GM18519 (cell line): ENCODE measurements at regions not wholly inside any gene's neighbourhood (a gene's known extent, or its start where the extent isn't known, plus 50 kb on each side); places are given as distances from the start of the nearest gene placed in this dataset.
"Not testable (repeated sequence)": the region's sequence is repeated elsewhere in the genome, so short reads cannot be mapped to it uniquely, and the experiment has no call there.

Experiments used
- ATAC-seq: cut with Tn5 transposase; IDR thresholded peaks from one replicate; pipeline ENCODE4 v1.9.1; 2021; ENCODE audit warnings: mild to moderate bottlenecking, moderate library complexity; ENCODE audit not compliant: unreplicated experiment, low FRiP score

DNA sequence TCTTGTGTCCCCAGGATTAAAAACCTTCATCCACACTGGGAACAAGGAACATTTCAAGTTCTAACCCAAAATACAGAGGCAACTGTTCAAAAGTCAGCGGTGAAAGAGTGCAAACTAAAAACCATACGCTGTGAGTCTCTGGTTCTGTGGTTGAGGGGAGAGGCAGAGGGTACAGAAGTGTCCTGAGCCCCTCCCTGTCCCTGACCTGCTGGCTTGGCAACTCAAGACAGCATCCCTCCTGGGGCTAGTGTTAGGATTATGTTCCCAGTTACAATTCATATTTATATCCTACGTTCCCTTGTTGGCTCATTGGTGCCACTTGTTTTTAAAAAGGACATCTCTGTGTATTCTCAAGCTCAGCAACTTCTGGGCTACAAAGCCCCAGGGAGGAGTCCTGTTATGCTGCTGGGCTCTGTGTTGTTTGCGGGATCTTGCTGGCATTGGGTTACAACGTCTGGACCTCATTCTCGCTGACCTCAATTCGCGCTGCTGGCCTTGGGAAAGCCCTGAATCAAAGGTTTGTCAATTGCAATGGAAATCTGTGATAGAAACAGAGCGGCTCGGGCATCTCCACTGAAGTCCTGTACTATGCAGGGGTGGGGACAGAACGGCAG is 420.8 kb downstream of the FUT8 start:
- no peak for ATAC-seq

DNA sequence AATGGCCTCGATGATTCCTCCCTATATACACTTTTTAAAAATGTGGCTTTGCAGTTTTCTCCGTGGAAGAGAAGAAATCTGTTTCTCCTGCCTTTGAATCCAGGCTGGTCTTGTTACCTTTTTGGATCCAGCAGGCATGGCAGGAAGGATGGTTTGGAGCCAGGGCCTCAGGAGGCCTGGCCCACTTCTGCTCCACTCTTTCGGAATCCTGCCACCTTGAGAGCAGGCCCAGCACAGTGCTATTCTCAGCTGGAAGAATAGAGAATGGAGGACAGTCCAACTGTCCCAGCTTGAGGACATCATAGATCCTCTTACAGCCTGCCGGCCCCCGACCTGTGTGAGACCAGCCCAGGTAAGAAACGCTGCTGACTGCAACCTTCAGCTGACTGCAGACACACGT is 421.5 kb downstream of the FUT8 start:
- ATAC-seq: no peak

DNA sequence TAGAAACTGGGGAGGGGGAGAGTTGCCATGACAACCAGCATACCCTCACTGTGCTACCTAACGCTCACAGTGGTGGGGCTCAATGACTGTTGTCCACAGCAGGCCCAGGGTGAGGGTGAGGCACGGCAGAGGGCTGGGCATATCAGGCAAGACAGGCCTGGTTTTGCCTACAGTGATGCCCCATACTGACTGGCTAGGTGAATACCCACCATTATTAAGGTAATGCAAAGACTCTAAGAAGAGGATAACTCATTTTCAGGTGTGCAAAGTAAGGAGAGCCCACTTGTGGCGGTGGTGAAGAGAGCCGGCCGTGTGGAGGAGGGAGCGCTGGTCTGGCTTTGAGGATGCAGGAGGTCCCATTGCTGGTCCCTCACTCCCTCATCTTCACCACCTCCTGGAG is 422.3 kb downstream of the FUT8 start:
- no peak for ATAC-seq

DNA sequence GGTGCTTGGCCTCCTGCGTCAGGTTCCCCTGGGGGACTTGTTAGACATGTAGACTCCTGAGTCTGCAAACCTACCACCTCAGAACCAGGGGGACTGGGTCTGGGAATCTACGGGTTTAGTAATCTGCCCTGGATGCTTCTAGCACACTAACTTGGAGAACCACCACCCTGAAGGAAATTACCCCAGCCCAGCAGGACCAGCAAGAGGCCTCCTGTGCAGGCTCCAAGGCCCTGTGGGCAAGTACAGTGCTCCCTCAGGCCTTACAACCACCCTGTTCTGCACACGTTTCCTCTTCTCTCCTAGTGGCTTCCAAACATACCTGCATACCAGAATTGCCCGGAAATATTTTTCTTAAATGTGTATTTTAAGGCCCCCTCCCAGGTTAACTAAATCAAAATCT is 423.0 kb downstream of the FUT8 start:
- ATAC-seq: no peak

DNA sequence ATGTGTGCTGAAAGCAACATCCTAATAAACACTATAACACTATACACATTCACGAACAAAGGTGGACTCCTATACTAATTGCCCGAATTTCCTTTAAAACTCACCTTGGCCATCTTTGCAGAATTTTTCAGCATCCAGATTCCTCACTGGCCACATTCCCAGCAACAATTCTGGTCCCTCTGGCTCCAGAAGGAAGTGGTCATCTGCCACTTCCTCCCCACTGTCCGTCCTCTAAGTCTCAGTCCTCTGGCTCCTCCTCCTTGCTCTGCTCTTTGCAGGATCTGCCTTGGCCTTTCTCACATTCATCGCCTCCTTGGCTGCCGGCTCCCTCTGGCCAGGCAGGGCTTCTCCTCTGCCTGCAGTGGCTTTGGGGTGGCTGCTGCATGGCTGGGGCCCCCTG is 426.0 kb downstream of the FUT8 start:
- ATAC-seq: no peak

DNA sequence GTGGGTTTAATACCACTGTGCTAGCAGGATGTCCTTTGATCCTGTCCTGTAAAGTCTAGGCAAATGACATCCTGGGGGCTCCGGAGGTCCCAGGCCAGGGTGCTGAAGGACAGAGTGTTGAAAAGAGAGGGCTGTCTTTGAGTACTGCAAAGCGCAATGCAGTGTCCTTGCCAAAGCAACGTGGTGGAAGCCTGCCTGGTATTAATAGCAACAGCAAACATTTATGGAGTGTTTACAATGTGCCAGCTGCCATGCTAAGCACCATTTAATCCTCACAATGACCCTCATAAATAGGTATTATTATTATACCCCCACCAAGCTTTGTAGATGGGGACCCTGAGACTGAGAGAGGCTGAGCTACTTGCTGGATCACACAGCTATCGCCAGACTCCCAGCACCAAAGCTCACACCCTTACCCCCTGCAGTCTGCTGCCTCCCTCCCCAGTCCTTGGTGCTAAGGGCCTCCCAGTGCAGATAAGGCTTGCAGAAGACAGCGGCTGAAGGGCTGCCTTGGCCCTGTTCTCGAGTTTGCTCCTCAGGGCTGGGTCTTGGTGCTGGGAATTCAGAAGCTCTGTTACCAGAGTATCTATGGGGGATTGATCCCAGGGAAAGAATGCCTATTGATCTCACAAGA is 427.7 kb downstream of the FUT8 start:
- ATAC-seq: no peak

DNA sequence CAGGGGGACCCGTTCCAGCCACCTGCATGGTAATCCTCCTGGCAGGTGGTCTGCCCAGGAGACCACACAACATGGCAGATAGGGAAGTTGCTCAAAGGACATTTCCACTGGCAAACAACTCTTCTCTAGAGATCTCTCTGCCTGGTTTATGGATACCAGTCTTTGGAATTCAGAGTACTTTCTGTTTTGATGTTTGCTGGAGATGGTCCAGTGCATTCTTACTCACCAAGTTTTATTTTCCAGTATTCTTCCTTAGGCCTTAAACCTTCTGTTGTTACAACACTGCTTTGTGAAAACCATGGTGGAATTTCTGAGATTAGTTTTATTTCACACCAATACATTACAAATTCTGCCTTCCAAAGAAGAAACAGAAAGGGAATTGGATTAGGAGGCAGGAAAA is 428.3 kb downstream of the FUT8 start:
- no peak for ATAC-seq

DNA sequence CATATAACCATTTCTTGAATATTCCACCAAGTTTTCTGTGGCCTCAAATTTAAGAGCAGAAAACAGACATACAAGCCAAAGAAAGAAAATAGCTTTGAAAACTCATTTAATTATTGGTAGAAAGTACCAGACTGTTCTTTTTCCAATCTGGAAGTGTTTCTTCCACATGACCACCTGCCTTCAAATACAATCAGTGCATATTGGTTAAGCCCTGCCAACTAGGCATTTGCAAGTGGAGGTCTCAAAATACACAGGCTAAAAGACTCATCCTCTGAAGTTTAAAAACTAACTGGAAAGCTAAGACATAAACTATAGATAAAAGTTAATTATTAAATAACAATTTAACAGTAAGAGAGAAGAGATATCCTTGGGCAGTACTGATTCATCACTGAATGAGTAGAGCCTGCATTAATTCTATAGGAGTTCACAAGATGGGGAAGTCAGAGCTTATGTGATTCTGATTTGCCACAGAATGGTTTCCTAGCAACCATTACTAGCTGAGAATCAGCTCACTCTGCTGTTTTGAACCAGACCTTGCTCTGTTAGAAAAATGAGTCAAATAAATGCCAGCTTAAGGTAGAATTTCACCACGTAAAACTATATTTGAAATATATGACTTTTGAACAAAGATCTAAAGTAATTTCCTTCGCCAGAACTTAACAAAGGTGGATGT is 433.8 kb downstream of the FUT8 start:
- no peak for ATAC-seq

DNA sequence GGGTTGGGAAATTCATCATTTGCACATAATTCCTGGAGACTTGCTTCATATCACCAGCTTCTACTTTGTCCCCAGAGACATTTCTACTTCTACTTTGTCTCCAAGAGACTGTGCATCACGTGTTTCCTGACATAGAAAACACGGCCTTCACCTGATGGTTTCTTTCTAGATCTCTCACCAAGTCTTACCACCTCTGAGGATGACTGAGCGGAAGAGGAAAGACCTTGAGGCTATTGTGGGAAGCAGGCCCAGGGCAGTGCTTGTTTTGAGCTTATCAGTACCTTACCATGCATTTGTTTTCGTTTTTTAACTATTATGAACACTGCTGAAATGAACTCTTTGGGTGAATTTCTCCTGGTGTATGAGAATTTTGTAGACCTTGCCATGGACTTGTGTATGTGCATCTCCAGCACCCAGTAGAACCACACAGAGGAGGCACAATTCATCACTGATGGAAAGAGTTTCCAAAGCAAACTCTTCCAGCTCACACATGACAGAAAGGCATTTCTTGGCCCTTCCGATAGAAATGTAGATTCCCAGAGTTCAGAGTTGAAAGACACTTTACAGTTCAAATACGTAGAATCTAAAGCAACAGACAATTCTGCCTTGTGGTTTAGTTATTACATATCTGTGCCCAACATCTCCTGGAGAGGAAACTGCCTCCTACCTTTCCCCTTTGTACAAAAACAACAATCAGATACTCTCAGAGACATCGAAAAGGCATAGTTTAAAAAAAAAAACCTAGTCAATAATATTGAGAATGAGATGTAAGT is 434.7 kb downstream of the FUT8 start:
- ATAC-seq: peak; percentile 52

DNA sequence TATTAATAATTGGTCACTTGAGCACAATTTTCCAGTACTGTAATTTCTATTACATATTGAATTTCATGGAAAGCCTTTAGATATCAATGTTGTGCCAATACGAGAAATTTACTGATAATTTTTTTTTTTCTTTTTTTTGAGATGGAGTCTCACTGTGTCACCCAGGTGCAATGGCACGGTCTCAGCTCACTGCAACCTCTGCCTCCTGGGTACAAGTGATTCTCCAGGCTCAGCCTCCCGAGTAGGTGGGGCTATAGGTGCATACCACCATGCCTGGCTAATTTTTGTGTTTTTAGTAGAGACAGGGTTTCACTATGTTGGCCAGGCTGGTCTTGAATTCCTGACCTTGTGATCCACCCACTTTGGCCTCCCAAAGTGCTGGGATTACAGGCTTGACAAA is 435.4 kb downstream of the FUT8 start:
- ATAC-seq: not testable (repeated sequence)

DNA sequence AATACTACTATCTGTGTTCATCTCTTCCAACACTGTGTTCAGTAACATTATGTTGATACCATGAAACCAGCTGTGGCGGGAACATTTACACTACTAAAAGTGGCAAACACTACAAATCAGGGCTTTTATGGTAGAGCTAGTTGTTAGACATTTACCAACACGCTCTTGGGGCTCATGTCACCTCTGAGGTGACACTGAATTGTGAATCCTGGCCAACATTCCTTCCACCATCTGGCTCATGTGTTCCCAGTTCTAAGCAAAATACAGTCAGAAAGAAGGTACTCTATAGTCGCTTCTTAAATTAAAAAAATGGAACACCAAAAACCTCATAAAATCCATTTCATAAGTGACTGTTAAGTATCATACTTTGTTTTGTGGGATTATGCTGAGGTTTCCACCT is 436.6 kb downstream of the FUT8 start:
- no peak for ATAC-seq

DNA sequence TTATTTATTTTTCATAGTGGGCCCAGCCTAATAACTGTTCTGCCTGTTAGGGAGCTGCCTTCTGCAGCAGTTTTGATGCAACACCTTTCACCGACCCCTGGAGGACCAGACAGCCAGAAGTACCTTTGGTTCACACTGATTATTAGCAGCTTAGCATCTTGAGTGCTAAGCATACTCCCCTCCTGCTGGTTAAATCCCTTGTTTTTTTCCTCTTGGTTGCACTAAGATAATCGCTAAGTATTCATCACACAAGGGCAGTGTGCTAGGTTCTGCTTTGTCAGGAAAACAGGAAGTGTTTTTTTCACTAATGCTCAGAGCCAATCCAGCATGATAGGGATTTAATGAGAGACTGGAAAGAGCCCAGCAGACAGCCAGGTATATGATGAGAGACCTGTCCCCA is 437.0 kb downstream of the FUT8 start:
- no peak for ATAC-seq

DNA sequence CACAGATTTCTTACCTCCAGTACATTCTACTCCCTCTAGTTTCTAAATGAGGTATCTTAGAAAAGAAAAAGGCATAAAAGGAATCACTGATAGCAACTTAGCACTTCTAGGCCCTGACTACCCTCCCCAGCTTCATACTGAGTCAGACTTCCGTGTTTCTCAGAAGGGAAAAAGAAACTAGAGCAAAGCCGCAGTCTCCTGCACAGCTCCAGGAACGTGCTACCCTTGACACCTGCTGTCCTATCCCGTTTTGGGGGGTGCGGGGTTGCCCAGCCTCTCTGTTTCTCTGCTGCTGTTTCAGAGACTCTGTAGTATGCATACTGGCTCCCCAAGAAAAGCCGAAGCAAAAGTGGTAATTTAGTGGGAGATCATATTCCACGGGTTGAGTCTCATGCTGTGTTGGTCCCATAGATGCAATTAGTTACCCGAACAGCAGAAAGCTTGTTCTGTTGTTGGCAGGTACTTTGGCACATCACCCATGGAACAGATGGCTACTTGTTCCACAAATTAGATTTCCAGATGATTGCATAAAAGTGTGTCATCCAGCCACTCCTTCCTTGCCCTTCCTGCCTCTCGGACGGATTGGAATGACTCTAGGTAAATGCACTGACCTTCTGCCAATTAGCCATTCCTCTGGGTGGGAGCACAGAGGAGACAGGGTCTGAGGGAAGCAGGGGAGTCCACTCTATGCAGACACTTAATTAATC is 438.1 kb downstream of the FUT8 start:
- ATAC-seq: no peak

DNA sequence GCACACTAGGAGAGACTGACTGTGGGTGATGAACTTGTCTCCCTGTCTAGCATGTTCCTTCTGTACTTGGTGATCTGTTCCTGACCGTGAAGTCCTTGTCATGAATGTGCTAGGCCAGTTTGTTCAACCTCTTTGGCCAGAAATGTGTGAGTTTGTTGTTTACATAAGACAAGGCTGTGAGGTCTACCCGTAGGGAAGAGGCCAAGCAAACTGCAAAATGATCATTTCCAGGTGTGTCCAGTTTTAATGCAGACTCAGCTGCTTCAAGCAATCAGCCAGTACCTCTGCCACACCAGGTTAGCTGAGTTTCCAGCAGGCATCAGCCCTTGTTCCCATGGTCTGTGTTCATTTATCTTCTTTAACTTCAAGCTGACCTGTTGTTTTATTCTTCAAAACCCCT is 440.2 kb downstream of the FUT8 start:
- ATAC-seq: no peak

DNA sequence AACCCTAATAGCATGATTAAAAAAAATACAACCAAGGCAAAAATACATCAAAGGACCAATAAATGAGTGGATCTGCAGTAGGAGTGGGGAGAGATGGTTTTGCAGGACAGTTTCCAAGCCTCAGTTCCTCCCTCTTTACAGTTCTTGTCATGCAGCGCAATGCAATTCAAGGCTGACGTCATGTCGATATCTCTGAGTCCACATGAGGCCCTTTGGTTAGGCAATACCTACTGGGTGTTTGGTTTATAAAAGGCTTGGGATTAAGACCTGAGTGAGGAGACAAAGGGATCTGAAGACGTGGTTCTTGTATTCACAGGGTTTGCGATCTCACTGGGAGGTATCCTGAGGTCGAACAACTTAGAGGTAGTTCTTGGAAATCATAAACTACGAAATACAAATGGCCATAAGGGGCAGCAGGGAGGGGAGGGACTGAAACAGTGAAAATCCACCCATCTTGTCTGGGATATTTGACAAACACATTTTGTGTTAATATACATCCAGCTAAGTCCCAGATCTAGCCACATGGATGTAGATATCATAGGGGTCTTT is 441.0 kb downstream of the FUT8 start:
- ATAC-seq: no peak

DNA sequence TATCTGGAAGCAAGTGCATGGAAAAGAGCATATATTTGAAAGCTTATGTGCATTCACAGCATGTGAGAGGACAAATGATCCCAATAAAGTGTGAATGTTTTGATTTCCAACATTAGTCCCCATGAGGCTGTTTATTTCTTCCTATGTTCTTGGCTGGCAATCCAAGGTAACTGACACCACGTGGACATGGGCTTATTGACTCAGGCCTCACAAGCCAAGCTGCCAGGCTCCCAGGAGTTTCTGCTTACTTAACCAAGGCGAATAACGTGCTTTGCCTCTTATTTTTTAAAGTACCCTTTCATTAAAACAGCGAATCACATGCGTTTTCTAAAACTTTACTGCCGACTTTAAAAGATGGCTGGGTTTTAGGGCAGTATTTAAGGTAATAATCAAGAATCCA is 441.7 kb downstream of the FUT8 start:
- no peak for ATAC-seq

DNA sequence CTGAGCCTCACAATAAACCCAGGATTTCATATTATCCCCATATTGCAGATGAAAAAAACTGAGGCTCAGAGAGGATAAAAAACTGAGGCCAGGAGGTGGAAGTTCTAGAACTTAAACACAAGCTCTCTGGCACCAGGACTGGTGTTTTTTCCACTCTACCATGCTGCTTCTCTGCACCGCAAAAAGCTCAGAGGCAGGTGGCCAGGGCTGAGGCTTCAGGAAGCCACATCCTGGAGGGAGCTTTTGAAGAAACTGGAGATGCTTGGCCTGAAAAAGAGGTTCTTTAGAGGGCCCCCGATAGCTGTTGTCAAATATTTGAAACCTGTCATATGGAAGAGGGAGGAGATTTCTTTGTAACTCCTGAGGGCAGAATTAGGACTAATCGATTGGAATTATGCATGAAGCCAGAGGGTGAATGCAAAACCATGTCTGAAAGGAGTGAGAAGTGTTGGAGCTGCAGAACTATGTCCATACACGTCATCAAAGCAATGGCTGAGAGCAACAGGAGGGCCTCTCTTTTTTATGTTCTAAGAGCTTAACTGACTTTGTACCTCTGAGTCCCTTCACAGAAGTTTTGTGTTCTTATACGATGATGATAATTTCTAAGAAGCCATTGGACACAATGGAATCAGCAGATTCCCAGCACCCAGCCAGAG is 448.6 kb downstream of the FUT8 start:
- ATAC-seq: no peak

DNA sequence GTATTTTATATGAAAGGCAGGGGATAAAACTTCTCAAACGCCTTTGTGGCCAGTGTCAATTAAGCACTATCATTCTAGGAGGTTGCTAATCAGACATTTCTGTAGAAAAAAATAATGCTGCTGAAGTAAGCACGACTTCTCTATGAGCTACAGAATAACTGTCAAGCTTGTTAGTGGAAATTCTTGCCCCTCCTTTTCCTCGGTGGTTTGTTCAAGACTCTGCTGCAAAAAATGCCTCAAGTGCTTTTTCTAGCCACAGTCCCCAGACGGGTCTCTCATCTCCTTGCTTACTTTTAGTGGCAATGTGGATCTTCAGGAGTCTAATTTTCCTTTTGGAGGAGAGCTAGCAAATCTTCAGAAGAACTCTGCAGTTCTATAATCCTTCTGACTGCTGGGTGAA is 452.0 kb downstream of the FUT8 start:
- ATAC-seq: no peak

DNA sequence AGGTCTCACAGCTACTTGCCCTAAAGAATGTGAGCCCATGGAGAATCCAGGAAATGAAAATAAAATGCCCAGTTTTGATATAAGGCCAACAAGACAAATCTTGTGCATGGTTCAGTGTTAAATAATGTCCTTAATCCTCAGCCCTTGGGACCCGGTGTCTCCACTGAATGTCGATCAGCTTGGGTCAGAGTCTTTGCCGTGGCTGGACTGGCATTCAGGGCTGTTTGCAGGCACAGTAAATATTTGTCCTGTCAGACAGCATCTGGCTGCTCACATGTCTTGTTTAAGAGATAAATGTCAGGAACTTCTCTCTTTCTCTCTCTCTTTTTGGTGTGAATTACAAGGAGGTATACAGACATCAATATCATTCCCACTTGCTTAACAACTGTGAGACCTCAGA is 452.5 kb downstream of the FUT8 start:
- no peak for ATAC-seq

DNA sequence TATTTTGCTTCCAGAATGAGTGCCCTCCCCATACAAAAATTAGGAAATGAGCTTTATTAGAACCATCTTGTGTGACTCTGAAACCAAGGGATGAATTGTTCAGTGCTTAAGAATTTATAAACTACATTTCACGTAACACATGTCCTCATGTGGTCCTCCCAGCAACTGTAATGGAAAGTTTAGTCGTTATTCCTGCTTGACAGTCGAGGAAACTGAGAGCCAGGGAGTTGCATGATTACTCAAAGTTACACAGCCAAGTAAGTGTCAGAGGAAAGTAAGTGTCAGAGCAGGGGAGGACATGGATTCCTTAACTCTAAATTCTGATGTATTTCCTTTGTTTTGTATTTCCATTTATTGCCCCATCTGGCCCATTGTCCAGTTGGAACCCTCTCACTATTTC is 453.9 kb downstream of the FUT8 start:
- no peak for ATAC-seq
